Astrocyte (in vitro differentiated cells and primary cell): ENCODE measurements at regions not wholly inside any gene's neighbourhood (a gene's known extent, or its start where the extent isn't known, plus 50 kb on each side); places are given as distances from the start of the nearest gene placed in this dataset.

Source experiments
- DNase-seq: peaks from one replicate; pipeline ENCODE4 v3.0.0-alpha.2; 2010; ENCODE audit warnings: low read depth
- FAIRE-seq: peaks from 2 replicates; lab custom pipeline; 2011; peaks lifted over from hg19 to GRCh38; lab: Jason Lieb, UNC
- H2AFZ ChIP-seq: 2 replicates; pipeline ENCODE4 v1.6.0; 2012; ENCODE audit warnings: low read depth, low read length, inconsistent platforms
- H3K27ac ChIP-seq: 2 replicates; pipeline ENCODE4 v1.5.1; 2011; ENCODE audit warnings: low read depth, low read length, inconsistent platforms
- H3K27me3 ChIP-seq: 2 replicates; pipeline ENCODE4 v1.6.0; 2011; ENCODE audit warnings: low read length, inconsistent platforms; ENCODE audit not compliant: insufficient read depth
- H3K36me3 ChIP-seq: 2 replicates; pipeline ENCODE4 v1.5.1; 2011; ENCODE audit warnings: low read length, inconsistent platforms; ENCODE audit not compliant: insufficient read depth
- H3K4me1 ChIP-seq: 2 replicates; pipeline ENCODE4 v1.5.1; 2011; ENCODE audit warnings: low read length, inconsistent platforms; ENCODE audit not compliant: insufficient read depth
- H3K4me2 ChIP-seq: 2 replicates; pipeline ENCODE4 v1.6.0; 2012; ENCODE audit warnings: low read length, inconsistent platforms
- H3K4me3 ChIP-seq: 2 replicates; pipeline ENCODE4 v1.5.1; 2011; ENCODE audit warnings: low read depth, mild to moderate bottlenecking, low read length, inconsistent platforms; ENCODE audit not compliant: insufficient read depth
- H3K79me2 ChIP-seq: 2 replicates; pipeline ENCODE4 v1.6.0; 2012; ENCODE audit warnings: mild to moderate bottlenecking, low read length, inconsistent platforms; ENCODE audit not compliant: insufficient read depth
- H3K9ac ChIP-seq: 2 replicates; pipeline ENCODE4 v1.6.0; 2012; ENCODE audit warnings: mild to moderate bottlenecking, low read length, inconsistent platforms
- H3K9me3 ChIP-seq: 2 replicates; pipeline ENCODE4 v1.5.1; 2012; ENCODE audit warnings: low read depth, mild to moderate bottlenecking, low read length, inconsistent platforms; ENCODE audit not compliant: insufficient read depth
- H4K20me1 ChIP-seq: 2 replicates; pipeline ENCODE4 v1.6.0; 2012; ENCODE audit warnings: low read length, inconsistent platforms; ENCODE audit not compliant: insufficient read depth
- H3K27ac Mint-ChIP-seq: one replicate; pipeline ENCODE4 v1.8.0; 2021; ENCODE audit warnings: mild to moderate bottlenecking, mixed read lengths; ENCODE audit not compliant: unreplicated experiment
- H3K27me3 Mint-ChIP-seq: one replicate; pipeline ENCODE4 v1.8.0; 2021; ENCODE audit warnings: low read depth, mixed read lengths; ENCODE audit not compliant: unreplicated experiment
- H3K36me3 Mint-ChIP-seq: one replicate; pipeline ENCODE4 v1.8.0; 2021; ENCODE audit warnings: low read depth, mixed read lengths; ENCODE audit not compliant: unreplicated experiment
- H3K4me1 Mint-ChIP-seq: one replicate; pipeline ENCODE4 v1.8.0; 2021; ENCODE audit warnings: low read depth, mixed read lengths; ENCODE audit not compliant: unreplicated experiment
- H3K4me3 Mint-ChIP-seq: one replicate; pipeline ENCODE4 v1.8.0; 2021; ENCODE audit warnings: mild to moderate bottlenecking, moderate library complexity, mixed read lengths; ENCODE audit not compliant: unreplicated experiment
- H3K9me3 Mint-ChIP-seq: one replicate; pipeline ENCODE4 v1.8.0; 2021; ENCODE audit warnings: mild to moderate bottlenecking, mixed read lengths; ENCODE audit not compliant: unreplicated experiment
- EZH2 ChIP-seq: IDR thresholded peaks from 2 replicates; pipeline ENCODE4 v1.6.1; 2012; ENCODE audit warnings: mild to moderate bottlenecking, low read length, inconsistent platforms; ENCODE audit not compliant: insufficient read depth
- TF ChIP-seq, protein P1 (sequence below): IDR thresholded peaks from 2 replicates; pipeline ENCODE4 v1.5.1; 2011; ENCODE audit warnings: low read depth, mild to moderate bottlenecking, inconsistent platforms, low read length, moderate library complexity; ENCODE audit not compliant: insufficient read depth

DNA sequence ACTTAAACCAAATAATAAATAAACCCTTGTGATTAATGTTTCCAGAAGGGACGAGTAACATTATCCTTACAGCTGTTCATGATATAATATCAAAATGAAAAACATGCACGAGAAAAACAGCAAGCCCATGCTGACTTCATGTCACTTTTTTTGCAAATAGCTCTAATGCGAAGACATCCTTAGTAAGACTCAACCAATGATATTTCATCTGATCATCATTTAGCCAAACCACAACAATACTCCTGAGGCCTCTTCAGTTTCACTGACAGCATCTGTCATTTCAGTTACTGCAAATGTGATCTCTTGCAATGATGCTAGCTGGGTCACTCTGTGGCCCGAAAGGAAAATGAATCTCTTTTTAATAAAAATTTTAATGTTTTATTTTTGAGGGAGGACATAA lies 74.0 kb downstream of the POLR2M start:
- Mint-ChIP-seq H3K4me3 (no peak overlapping the region), H3K9me3 (no peaks in the 10 kb centered on the region), H3K36me3 (no peaks in the 10 kb centered on the region), H3K4me1 (peaks cover 7% of the 10 kb centered on the region), H3K27me3 (peaks cover 2% of the 10 kb centered on the region), H3K27ac (no peak overlapping the region)
- no peak for TF ChIP-seq EZH2
- TF ChIP-seq, protein P1, sequence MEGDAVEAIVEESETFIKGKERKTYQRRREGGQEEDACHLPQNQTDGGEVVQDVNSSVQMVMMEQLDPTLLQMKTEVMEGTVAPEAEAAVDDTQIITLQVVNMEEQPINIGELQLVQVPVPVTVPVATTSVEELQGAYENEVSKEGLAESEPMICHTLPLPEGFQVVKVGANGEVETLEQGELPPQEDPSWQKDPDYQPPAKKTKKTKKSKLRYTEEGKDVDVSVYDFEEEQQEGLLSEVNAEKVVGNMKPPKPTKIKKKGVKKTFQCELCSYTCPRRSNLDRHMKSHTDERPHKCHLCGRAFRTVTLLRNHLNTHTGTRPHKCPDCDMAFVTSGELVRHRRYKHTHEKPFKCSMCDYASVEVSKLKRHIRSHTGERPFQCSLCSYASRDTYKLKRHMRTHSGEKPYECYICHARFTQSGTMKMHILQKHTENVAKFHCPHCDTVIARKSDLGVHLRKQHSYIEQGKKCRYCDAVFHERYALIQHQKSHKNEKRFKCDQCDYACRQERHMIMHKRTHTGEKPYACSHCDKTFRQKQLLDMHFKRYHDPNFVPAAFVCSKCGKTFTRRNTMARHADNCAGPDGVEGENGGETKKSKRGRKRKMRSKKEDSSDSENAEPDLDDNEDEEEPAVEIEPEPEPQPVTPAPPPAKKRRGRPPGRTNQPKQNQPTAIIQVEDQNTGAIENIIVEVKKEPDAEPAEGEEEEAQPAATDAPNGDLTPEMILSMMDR, result no peak
- no peaks in the 10 kb centered on the region for H3K27me3 ChIP-seq
- no peak overlapping the region for H3K4me3 ChIP-seq
- H3K9me3 ChIP-seq, result no peaks in the 10 kb centered on the region
- FAIRE-seq (no peak), DNase-seq (no peak)
- H3K4me1 ChIP-seq, result no peaks in the 10 kb centered on the region
- H3K36me3 ChIP-seq, result no peaks in the 10 kb centered on the region
- H2AFZ ChIP-seq, result no peak overlapping the region
- H3K4me2 ChIP-seq, result no peak overlapping the region
- H3K79me2 ChIP-seq, result no peaks in the 10 kb centered on the region
- no peak overlapping the region for H3K27ac ChIP-seq
- no peak overlapping the region for H3K9ac ChIP-seq
- H4K20me1 ChIP-seq, result no peaks in the 10 kb centered on the region

DNA sequence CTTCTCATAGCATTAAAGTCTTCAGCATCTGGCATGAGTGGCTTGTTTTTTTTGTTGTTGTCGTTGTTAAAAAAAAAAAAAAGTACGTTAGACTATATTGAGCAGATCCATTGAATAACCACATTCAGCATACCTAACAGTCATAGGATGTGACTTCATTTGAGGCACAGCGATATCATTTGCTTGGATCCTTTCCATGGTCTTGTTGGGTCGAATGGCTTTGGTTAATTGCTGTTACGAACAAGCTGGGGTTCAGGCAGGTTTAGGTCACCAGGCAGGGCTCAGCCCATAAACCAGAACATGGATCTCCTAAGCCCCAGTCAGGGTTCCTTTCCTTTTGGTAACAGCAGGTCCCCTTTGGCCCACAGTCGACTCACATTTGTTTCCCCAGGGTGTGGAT lies 76.2 kb downstream of the POLR2M start:
- Histone ChIP-seq H3K9me3 (no peaks in the 10 kb centered on the region), H3K79me2 (no peaks in the 10 kb centered on the region), H3K36me3 (no peaks in the 10 kb centered on the region), H3K4me1 (no peaks in the 10 kb centered on the region), H3K4me2 (no peak overlapping the region), H2AFZ (no peak overlapping the region), H3K27ac (no peak overlapping the region), H3K9ac (no peak overlapping the region), H4K20me1 (no peaks in the 10 kb centered on the region), H3K27me3 (no peaks in the 10 kb centered on the region), H3K4me3 (no peak overlapping the region)
- no peak for FAIRE-seq
- Mint-ChIP-seq H3K9me3 (no peaks in the 10 kb centered on the region), H3K4me1 (peaks cover 11% of the 10 kb centered on the region), H3K4me3 (no peak overlapping the region), H3K27ac (no peak overlapping the region), H3K27me3 (peaks cover 3% of the 10 kb centered on the region), H3K36me3 (no peaks in the 10 kb centered on the region)
- DNase-seq, result no peak
- TF ChIP-seq, protein P1, result no peak
- no peak for TF ChIP-seq EZH2

DNA sequence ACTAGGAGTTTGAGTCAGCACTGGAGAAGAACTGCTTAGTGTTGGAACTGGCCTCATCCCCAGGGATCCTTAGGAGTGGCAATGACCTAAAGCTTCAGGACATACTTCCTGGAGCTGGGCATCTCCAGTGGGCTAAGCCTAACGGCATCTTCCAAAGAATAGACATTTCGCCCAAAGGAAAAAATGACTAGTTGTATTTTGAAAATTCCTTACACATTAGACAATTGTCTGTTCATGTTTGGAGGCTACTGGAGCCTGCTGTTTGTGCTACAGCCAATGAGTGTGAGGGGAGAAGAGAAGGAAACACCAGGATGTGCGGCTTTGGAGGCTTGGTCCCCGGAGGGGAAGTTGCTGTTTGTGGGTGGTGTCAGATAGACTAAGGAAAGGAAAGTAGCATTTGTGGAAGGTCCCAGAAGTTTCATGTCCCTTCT lies 77.6 kb downstream of the POLR2M start:
- H3K27me3 Mint-ChIP-seq, result peaks cover 14% of the 10 kb centered on the region
- no peaks in the 10 kb centered on the region for H3K9me3 ChIP-seq
- no peak for TF ChIP-seq EZH2
- TF ChIP-seq, protein P1, result no peak
- no peak overlapping the region for H3K4me3 Mint-ChIP-seq
- no peak overlapping the region for H3K9ac ChIP-seq
- no peaks in the 10 kb centered on the region for H3K36me3 Mint-ChIP-seq
- H3K27ac Mint-ChIP-seq, result peak overlapping the region; percentile 51
- DNase-seq, result no peak
- H3K27ac ChIP-seq, result no peak overlapping the region
- no peaks in the 10 kb centered on the region for H3K36me3 ChIP-seq
- no peaks in the 10 kb centered on the region for H3K4me1 ChIP-seq
- peaks cover 11% of the 10 kb centered on the region for H3K4me1 Mint-ChIP-seq
- H3K27me3 ChIP-seq, result no peaks in the 10 kb centered on the region
- no peaks in the 10 kb centered on the region for H3K9me3 Mint-ChIP-seq
- no peaks in the 10 kb centered on the region for H4K20me1 ChIP-seq
- peak overlapping the region; percentile 16 for H3K4me2 ChIP-seq
- FAIRE-seq, result peak; percentile 39
- H3K4me3 ChIP-seq, result no peak overlapping the region
- H3K79me2 ChIP-seq, result no peaks in the 10 kb centered on the region
- H2AFZ ChIP-seq, result peak overlapping the region; percentile 1
